ENCODE measurements at regions not wholly inside any gene's neighbourhood (a gene's known extent, or its start where the extent isn't known, plus 50 kb on each side); places are given as distances from the start of the nearest gene placed in this dataset.
A peak's percentile ranks its signal among the peaks of the same experiment; 100 is the strongest.

GRCh38 chr6:27081188-27081587 lies 166.3 kb upstream of the PRSS16 start:
- TF ChIP-seq SIN3A (IDR thresholded peaks at IDR 0.05; ENCODE audit: borderline replicate concordance, insufficient read depth, low read length), result no peak
- TF ChIP-seq POLR2AphosphoS5 (IDR thresholded peaks at IDR 0.05; ENCODE audit: low read depth, low read length), result no peak
- no peak for TF ChIP-seq FOXP2 (optimal IDR thresholded peaks at IDR 0.05; ENCODE audit: borderline replicate concordance, extremely low read depth, extremely low read length, insufficient read depth)
- no peak for TF ChIP-seq REST (IDR thresholded peaks at IDR 0.05; ENCODE audit: insufficient read depth in 1 of 2, low read depth in 2 of 2, low read length in 2 of 2)
- no peak for TF ChIP-seq TAF1 (IDR thresholded peaks at IDR 0.05; ENCODE audit: borderline replicate concordance, insufficient read depth, low read length)

GRCh38 chr6:27081931-27082330 lies 165.6 kb upstream of the PRSS16 start:
- TF ChIP-seq REST (IDR thresholded peaks at IDR 0.05; ENCODE audit: insufficient read depth in 1 of 2, low read depth in 2 of 2, low read length in 2 of 2) (no peak), POLR2AphosphoS5 (IDR thresholded peaks at IDR 0.05; ENCODE audit: low read depth, low read length) (no peak), SIN3A (IDR thresholded peaks at IDR 0.05; ENCODE audit: borderline replicate concordance, insufficient read depth, low read length) (no peak), FOXP2 (optimal IDR thresholded peaks at IDR 0.05; ENCODE audit: borderline replicate concordance, extremely low read depth, extremely low read length, insufficient read depth) (no peak), TAF1 (IDR thresholded peaks at IDR 0.05; ENCODE audit: borderline replicate concordance, insufficient read depth, low read length) (no peak)

- TF ChIP-seq SIN3A (IDR thresholded peaks at IDR 0.05; ENCODE audit: borderline replicate concordance, insufficient read depth, low read length), result no peak
- TF ChIP-seq POLR2AphosphoS5 (IDR thresholded peaks at IDR 0.05; ENCODE audit: low read depth, low read length), result no peak
- TF ChIP-seq REST (IDR thresholded peaks at IDR 0.05; ENCODE audit: insufficient read depth in 1 of 2, low read depth in 2 of 2, low read length in 2 of 2), result no peak
- TF ChIP-seq FOXP2 (optimal IDR thresholded peaks at IDR 0.05; ENCODE audit: borderline replicate concordance, extremely low read depth, extremely low read length, insufficient read depth), result no peak
- no peak for TF ChIP-seq TAF1 (IDR thresholded peaks at IDR 0.05; ENCODE audit: borderline replicate concordance, insufficient read depth, low read length)
Observed at GRCh38 chr6:27088068-27088467, 159.4 kb upstream of the PRSS16 start.

- TF ChIP-seq REST (IDR thresholded peaks at IDR 0.05; ENCODE audit: insufficient read depth in 1 of 2, low read depth in 2 of 2, low read length in 2 of 2) (no peak), TAF1 (IDR thresholded peaks at IDR 0.05; ENCODE audit: borderline replicate concordance, insufficient read depth, low read length) (no peak), POLR2AphosphoS5 (IDR thresholded peaks at IDR 0.05; ENCODE audit: low read depth, low read length) (no peak), FOXP2 (optimal IDR thresholded peaks at IDR 0.05; ENCODE audit: borderline replicate concordance, extremely low read depth, extremely low read length, insufficient read depth) (peak; percentile 28), SIN3A (IDR thresholded peaks at IDR 0.05; ENCODE audit: borderline replicate concordance, insufficient read depth, low read length) (no peak)
Observed at GRCh38 chr6:27091661-27092315, 155.7 kb upstream of the PRSS16 start.
